H1 (cell line): ENCODE measurements at regions not wholly inside any gene's neighbourhood (a gene's known extent, or its start where the extent isn't known, plus 50 kb on each side); places are given as distances from the start of the nearest gene placed in this dataset.

Experiments used
- BRCA1 ChIP-seq: IDR thresholded peaks from 2 replicates; pipeline ENCODE4 v1.6.1; 2012; ENCODE audit warnings: low read depth, low read length, improper control_type of control experiment
- CHD1 ChIP-seq: IDR thresholded peaks from 2 replicates; pipeline ENCODE4 v1.6.1; 2012; ENCODE audit warnings: low read depth, low read length, improper control_type of control experiment
- CREB1 ChIP-seq: IDR thresholded peaks from 2 replicates; pipeline ENCODE4 v1.6.1; 2012; ENCODE audit warnings: inconsistent platforms
- EGR1 ChIP-seq: IDR thresholded peaks from 2 replicates; pipeline ENCODE4 v1.6.1; 2011; ENCODE audit warnings: low read depth, low read length, borderline replicate concordance
- GTF2F1 ChIP-seq: IDR thresholded peaks from 2 replicates; pipeline ENCODE4 v1.6.1; 2012; ENCODE audit warnings: low read depth, low read length, improper control_type of control experiment, borderline replicate concordance
- KDM5A ChIP-seq: fragments of 200-600 bp; IDR thresholded peaks from 2 replicates; pipeline ENCODE4 v1.7.1; 2012; ENCODE audit warnings: mild to moderate bottlenecking, low read length, inconsistent platforms, mixed read lengths
- NRF1 ChIP-seq: IDR thresholded peaks from 2 replicates; pipeline ENCODE4 v1.6.1; 2011; ENCODE audit warnings: mild to moderate bottlenecking, low read depth, low read length, improper control_type of control experiment
- RXRA ChIP-seq: IDR thresholded peaks from 2 replicates; pipeline ENCODE4 v1.6.1; 2011; ENCODE audit warnings: low read depth, mild to moderate bottlenecking, low read length, moderate library complexity; ENCODE audit not compliant: insufficient read depth
- SRF ChIP-seq: IDR thresholded peaks from 2 replicates; pipeline ENCODE4 v1.6.1; 2011; ENCODE audit warnings: mild to moderate bottlenecking, low read depth, low read length, moderate library complexity
- TAF1 ChIP-seq: IDR thresholded peaks from 2 replicates; pipeline ENCODE4 v1.6.1; 2011; ENCODE audit warnings: mild to moderate bottlenecking, low read depth, low read length
- TAF7 ChIP-seq: optimal IDR thresholded peaks from 2 replicates; pipeline ENCODE3; 2011; ENCODE audit warnings: low read depth, mild to moderate bottlenecking, inconsistent platforms, low read length, moderate library complexity, borderline replicate concordance
- TEAD4 ChIP-seq: IDR thresholded peaks from 2 replicates; pipeline ENCODE4 v1.6.1; 2012; ENCODE audit warnings: low read depth, low read length, inconsistent platforms, mixed read lengths
- YY1 ChIP-seq: IDR thresholded peaks from 2 replicates; pipeline ENCODE4 v1.6.1; 2011; ENCODE audit warnings: low read depth, mild to moderate bottlenecking, low read length
- TF ChIP-seq, protein P1 (sequence below): fragments of 300-600 bp; sonication (generic); IDR thresholded peaks from 2 replicates; pipeline ENCODE4 v1.7.1; 2012; ENCODE audit warnings: low read length, moderate library complexity, mild to moderate bottlenecking, inconsistent platforms; ENCODE audit not compliant: insufficient replicate concordance

DNA sequence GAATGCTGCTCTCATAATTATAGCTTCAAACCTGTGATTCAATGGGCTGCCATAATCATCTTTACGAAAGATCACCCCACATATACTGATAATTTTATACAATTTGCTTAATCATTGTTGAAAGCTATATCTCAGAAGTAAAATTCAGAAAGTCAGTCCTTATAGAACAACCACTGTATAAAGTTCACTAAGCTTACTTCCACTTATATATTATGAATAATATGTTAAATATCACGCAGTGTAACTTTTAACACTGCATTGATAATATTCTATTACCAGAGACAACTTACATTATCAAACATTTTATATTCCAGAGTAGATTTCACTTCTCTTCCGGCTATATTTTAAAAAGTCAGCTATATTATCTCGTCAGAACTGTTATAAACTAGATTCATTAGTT lies 550.1 kb upstream of the PCDH20 start (continued):
- TF ChIP-seq, protein P1, sequence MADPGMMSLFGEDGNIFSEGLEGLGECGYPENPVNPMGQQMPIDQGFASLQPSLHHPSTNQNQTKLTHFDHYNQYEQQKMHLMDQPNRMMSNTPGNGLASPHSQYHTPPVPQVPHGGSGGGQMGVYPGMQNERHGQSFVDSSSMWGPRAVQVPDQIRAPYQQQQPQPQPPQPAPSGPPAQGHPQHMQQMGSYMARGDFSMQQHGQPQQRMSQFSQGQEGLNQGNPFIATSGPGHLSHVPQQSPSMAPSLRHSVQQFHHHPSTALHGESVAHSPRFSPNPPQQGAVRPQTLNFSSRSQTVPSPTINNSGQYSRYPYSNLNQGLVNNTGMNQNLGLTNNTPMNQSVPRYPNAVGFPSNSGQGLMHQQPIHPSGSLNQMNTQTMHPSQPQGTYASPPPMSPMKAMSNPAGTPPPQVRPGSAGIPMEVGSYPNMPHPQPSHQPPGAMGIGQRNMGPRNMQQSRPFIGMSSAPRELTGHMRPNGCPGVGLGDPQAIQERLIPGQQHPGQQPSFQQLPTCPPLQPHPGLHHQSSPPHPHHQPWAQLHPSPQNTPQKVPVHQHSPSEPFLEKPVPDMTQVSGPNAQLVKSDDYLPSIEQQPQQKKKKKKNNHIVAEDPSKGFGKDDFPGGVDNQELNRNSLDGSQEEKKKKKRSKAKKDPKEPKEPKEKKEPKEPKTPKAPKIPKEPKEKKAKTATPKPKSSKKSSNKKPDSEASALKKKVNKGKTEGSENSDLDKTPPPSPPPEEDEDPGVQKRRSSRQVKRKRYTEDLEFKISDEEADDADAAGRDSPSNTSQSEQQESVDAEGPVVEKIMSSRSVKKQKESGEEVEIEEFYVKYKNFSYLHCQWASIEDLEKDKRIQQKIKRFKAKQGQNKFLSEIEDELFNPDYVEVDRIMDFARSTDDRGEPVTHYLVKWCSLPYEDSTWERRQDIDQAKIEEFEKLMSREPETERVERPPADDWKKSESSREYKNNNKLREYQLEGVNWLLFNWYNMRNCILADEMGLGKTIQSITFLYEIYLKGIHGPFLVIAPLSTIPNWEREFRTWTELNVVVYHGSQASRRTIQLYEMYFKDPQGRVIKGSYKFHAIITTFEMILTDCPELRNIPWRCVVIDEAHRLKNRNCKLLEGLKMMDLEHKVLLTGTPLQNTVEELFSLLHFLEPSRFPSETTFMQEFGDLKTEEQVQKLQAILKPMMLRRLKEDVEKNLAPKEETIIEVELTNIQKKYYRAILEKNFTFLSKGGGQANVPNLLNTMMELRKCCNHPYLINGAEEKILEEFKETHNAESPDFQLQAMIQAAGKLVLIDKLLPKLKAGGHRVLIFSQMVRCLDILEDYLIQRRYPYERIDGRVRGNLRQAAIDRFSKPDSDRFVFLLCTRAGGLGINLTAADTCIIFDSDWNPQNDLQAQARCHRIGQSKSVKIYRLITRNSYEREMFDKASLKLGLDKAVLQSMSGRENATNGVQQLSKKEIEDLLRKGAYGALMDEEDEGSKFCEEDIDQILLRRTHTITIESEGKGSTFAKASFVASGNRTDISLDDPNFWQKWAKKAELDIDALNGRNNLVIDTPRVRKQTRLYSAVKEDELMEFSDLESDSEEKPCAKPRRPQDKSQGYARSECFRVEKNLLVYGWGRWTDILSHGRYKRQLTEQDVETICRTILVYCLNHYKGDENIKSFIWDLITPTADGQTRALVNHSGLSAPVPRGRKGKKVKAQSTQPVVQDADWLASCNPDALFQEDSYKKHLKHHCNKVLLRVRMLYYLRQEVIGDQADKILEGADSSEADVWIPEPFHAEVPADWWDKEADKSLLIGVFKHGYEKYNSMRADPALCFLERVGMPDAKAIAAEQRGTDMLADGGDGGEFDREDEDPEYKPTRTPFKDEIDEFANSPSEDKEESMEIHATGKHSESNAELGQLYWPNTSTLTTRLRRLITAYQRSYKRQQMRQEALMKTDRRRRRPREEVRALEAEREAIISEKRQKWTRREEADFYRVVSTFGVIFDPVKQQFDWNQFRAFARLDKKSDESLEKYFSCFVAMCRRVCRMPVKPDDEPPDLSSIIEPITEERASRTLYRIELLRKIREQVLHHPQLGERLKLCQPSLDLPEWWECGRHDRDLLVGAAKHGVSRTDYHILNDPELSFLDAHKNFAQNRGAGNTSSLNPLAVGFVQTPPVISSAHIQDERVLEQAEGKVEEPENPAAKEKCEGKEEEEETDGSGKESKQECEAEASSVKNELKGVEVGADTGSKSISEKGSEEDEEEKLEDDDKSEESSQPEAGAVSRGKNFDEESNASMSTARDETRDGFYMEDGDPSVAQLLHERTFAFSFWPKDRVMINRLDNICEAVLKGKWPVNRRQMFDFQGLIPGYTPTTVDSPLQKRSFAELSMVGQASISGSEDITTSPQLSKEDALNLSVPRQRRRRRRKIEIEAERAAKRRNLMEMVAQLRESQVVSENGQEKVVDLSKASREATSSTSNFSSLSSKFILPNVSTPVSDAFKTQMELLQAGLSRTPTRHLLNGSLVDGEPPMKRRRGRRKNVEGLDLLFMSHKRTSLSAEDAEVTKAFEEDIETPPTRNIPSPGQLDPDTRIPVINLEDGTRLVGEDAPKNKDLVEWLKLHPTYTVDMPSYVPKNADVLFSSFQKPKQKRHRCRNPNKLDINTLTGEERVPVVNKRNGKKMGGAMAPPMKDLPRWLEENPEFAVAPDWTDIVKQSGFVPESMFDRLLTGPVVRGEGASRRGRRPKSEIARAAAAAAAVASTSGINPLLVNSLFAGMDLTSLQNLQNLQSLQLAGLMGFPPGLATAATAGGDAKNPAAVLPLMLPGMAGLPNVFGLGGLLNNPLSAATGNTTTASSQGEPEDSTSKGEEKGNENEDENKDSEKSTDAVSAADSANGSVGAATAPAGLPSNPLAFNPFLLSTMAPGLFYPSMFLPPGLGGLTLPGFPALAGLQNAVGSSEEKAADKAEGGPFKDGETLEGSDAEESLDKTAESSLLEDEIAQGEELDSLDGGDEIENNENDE, result no peak
- TF ChIP-seq GTF2F1 (no peak), RXRA (no peak), CREB1 (no peak), SRF (no peak), TEAD4 (no peak), NRF1 (no peak), YY1 (no peak), TAF1 (no peak), EGR1 (no peak), CHD1 (no peak), BRCA1 (no peak), KDM5A (no peak), TAF7 (no peak)
